GM12891 (cell line): ENCODE measurements at regions not wholly inside any gene's neighbourhood (a gene's known extent, or its start where the extent isn't known, plus 50 kb on each side); places are given as distances from the start of the nearest gene placed in this dataset.

Experiments
- PAX5 ChIP-seq: IDR thresholded peaks from 2 replicates; pipeline ENCODE4 v1.6.1; 2011; ENCODE audit warnings: low read length, moderate library complexity, mild to moderate bottlenecking; ENCODE audit not compliant: insufficient read depth, severe bottlenecking
- POLR2A ChIP-seq: IDR thresholded peaks from 2 replicates; pipeline ENCODE4 v1.6.1; 2011; ENCODE audit warnings: low read depth, low read length, control low read depth
- POLR2AphosphoS5 ChIP-seq: IDR thresholded peaks from 2 replicates; pipeline ENCODE4 v1.6.1; 2011; ENCODE audit warnings: low read depth, low read length, control low read depth
- POU2F2 ChIP-seq: IDR thresholded peaks from 2 replicates; pipeline ENCODE4 v1.6.1; 2011; ENCODE audit warnings: low read depth, mild to moderate bottlenecking, control low read depth, low read length, moderate library complexity
- SPI1 ChIP-seq: IDR thresholded peaks from 2 replicates; pipeline ENCODE4 v1.6.1; 2011; ENCODE audit warnings: low read depth, low read length, control low read depth
- TAF1 ChIP-seq: IDR thresholded peaks from 2 replicates; pipeline ENCODE4 v1.6.1; 2011; ENCODE audit warnings: low read depth, low read length, control low read depth

- TF ChIP-seq TAF1 = no peak
- no peak for TF ChIP-seq POLR2A
- TF ChIP-seq POLR2AphosphoS5 = no peak
- TF ChIP-seq SPI1 = no peak
- TF ChIP-seq POU2F2 = no peak
- no peak for TF ChIP-seq PAX5
Observed at GRCh38 chr22:26921726-26922125, 264.3 kb downstream of the MIAT start.
